ENCODE measurements at regions not wholly inside any gene's neighbourhood (a gene's known extent, or its start where the extent isn't known, plus 50 kb on each side); places are given as distances from the start of the nearest gene placed in this dataset.
A peak's percentile ranks its signal among the peaks of the same experiment; 100 is the strongest.

DNA sequence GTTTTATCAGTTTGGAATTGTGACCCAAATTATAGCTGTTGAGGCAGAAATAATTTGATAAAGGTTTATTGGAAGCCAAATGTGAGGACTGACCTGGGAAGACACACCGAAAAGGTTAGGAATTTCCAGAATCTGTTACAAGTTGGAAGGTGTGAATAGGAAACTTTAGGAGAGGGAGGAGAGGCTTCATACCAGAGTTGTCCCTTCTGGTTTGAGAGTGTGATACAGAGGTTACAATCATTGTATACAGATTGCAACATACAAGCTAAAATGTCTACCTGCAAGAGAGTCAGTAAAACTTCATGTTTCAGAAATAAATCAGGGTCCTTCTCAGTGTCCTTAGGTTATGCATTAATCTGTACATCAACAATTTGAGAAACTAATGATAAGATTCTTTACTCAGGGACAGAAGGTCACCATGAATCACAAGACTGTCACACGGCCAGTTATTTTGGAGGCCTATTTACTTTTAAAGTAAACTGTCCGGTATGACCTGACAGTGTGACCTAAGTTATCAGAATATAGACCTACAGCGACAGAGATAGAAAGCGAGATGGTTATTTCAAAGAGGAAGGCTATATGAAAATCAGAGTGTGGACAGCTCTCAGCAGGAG lies 204.9 kb upstream of the CTNND2 start:
- Mint-ChIP-seq H3K36me3 (ENCODE audit: low read depth) (no peaks in the 10 kb centered on the region), H3K4me3 (no peak overlapping the region), H3K27me3 (ENCODE audit: insufficient read depth) (no peaks in the 10 kb centered on the region), H3K9me3 (no peaks in the 10 kb centered on the region), H3K4me1 (peaks cover 4% of the 10 kb centered on the region), H3K27ac (no peak overlapping the region)
- Histone ChIP-seq H3K27me3 (ENCODE audit: control insufficient read depth, insufficient read depth, low read length, poor library complexity, severe bottlenecking) (no peaks in the 10 kb centered on the region), H3K4me3 (ENCODE audit: low read length) (no peak overlapping the region), H3K36me3 (ENCODE audit: control insufficient read depth, insufficient read depth, low read length) (no peaks in the 10 kb centered on the region), H3K9me3 (ENCODE audit: control insufficient read depth, low read length) (no peaks in the 10 kb centered on the region), H3K4me1 (ENCODE audit: control insufficient read depth, insufficient read depth, low read length) (no peaks in the 10 kb centered on the region), H3K27ac (ENCODE audit: low read depth, low read length) (no peak overlapping the region), H3K9ac (ENCODE audit: extremely low read depth, low read length, poor library complexity, severe bottlenecking) (no peak overlapping the region)
- TF ChIP-seq, protein P1, sequence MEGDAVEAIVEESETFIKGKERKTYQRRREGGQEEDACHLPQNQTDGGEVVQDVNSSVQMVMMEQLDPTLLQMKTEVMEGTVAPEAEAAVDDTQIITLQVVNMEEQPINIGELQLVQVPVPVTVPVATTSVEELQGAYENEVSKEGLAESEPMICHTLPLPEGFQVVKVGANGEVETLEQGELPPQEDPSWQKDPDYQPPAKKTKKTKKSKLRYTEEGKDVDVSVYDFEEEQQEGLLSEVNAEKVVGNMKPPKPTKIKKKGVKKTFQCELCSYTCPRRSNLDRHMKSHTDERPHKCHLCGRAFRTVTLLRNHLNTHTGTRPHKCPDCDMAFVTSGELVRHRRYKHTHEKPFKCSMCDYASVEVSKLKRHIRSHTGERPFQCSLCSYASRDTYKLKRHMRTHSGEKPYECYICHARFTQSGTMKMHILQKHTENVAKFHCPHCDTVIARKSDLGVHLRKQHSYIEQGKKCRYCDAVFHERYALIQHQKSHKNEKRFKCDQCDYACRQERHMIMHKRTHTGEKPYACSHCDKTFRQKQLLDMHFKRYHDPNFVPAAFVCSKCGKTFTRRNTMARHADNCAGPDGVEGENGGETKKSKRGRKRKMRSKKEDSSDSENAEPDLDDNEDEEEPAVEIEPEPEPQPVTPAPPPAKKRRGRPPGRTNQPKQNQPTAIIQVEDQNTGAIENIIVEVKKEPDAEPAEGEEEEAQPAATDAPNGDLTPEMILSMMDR (conservative IDR thresholded peaks at IDR 0.05), result no peak
- WGBS, 2 experiments (ENCODE audit: insufficient coverage in 1 of 2, insufficient read length in 1 of 2), result 87 to 96% methylated on average over 5 of the region's 5 CpGs
- no peak for DNase-seq

DNA sequence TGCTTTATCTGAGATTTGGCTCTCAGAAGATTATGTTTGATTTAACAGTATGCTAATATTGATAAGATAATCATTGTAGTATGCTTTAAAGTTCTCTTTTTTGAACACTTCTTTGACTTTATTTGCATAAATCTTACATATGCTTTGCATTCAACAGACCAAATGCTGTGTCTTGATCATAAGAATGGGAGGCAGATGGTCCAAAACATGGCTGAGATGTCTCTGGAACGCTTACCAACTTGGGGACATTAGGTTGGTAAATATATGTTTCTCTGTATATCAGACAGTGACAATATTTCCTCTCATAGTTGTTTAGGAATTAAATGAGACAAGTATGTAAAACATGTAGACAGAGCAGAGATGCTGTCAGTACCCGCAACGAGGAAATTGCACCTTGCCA lies 197.9 kb upstream of the CTNND2 start:
- TF ChIP-seq, protein P1 (conservative IDR thresholded peaks at IDR 0.05), result no peak
- Mint-ChIP-seq H3K4me3 (no peak overlapping the region), H3K36me3 (ENCODE audit: low read depth) (no peaks in the 10 kb centered on the region), H3K4me1 (no peaks in the 10 kb centered on the region), H3K9me3 (no peaks in the 10 kb centered on the region), H3K27me3 (ENCODE audit: insufficient read depth) (no peaks in the 10 kb centered on the region), H3K27ac (no peak overlapping the region)
- DNase-seq, result no peak
- Histone ChIP-seq H3K9me3 (ENCODE audit: control insufficient read depth, low read length) (no peaks in the 10 kb centered on the region), H3K9ac (ENCODE audit: extremely low read depth, low read length, poor library complexity, severe bottlenecking) (no peak overlapping the region), H3K36me3 (ENCODE audit: control insufficient read depth, insufficient read depth, low read length) (no peaks in the 10 kb centered on the region), H3K4me1 (ENCODE audit: control insufficient read depth, insufficient read depth, low read length) (no peaks in the 10 kb centered on the region), H3K27ac (ENCODE audit: low read depth, low read length) (no peak overlapping the region), H3K4me3 (ENCODE audit: low read length) (no peak overlapping the region), H3K27me3 (ENCODE audit: control insufficient read depth, insufficient read depth, low read length, poor library complexity, severe bottlenecking) (no peaks in the 10 kb centered on the region)
- WGBS, 2 experiments (ENCODE audit: insufficient coverage in 1 of 2, insufficient read length in 1 of 2), result 89% methylated on average over 3 of the region's 3 CpGs; no CpG with 5 or more reads in 1 of the 2 experiments

DNA sequence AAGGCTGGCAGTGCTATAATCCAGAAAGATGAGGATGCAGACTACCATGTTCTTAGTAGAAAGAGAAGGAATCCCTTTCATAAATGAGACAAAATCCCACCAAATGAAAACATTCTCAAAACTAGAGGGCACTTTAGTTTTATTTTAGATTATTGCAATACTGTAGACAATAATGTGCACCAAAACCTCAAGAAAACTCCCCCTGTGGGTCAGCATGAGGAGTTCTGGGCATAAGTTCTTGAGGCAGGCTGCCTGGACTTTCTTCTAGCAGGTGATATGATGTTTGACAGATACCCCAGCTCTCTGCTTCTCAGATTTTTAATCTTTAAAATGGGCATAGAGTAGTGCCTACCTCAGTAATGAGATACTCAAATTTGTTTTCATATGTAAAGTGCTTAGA lies 196.3 kb upstream of the CTNND2 start:
- Mint-ChIP-seq H3K9me3 (no peaks in the 10 kb centered on the region), H3K36me3 (ENCODE audit: low read depth) (no peaks in the 10 kb centered on the region), H3K27me3 (ENCODE audit: insufficient read depth) (no peaks in the 10 kb centered on the region), H3K4me3 (no peak overlapping the region), H3K27ac (no peak overlapping the region), H3K4me1 (no peaks in the 10 kb centered on the region)
- H3K9me3 ChIP-seq (ENCODE audit: control insufficient read depth, low read length), result no peaks in the 10 kb centered on the region
- DNase-seq, result no peak
- no peaks in the 10 kb centered on the region for H3K27me3 ChIP-seq (ENCODE audit: control insufficient read depth, insufficient read depth, low read length, poor library complexity, severe bottlenecking)
- TF ChIP-seq, protein P1 (conservative IDR thresholded peaks at IDR 0.05), result peak; percentile 63
- H3K4me3 ChIP-seq (ENCODE audit: low read length), result no peak overlapping the region
- H3K36me3 ChIP-seq (ENCODE audit: control insufficient read depth, insufficient read depth, low read length), result no peaks in the 10 kb centered on the region
- H3K4me1 ChIP-seq (ENCODE audit: control insufficient read depth, insufficient read depth, low read length), result no peaks in the 10 kb centered on the region
- H3K9ac ChIP-seq (ENCODE audit: extremely low read depth, low read length, poor library complexity, severe bottlenecking), result no peak overlapping the region
- H3K27ac ChIP-seq (ENCODE audit: low read depth, low read length), result no peak overlapping the region
